K562 (cell line): ENCODE measurements at regions not wholly inside any gene's neighbourhood (a gene's known extent, or its start where the extent isn't known, plus 50 kb on each side); places are given as distances from the start of the nearest gene placed in this dataset.

Source experiments
- ATAC-seq: fragments of 200-7000 bp; cut with Tn5 transposase; 3 replicates; pipeline ENCODE4 v1.9.1; 2020; ENCODE audit warnings: moderate library complexity
- BruUV-seq: library from RNA; stranded (reverse); fragments of 400-500 nt; replicated peaks from 2 replicates; lab custom pipeline; 2021; lab: Mats Ljungman, UMichigan
- CTCF ChIA-PET: fragments of 300-600 bp; formaldehyde crosslinking; extraction: SDS; loops from one replicate; lab custom pipeline; 2021; ENCODE audit warnings: low intra/inter-chr PET ratio; lab: Yijun Ruan, JAX
- POLR2A ChIA-PET: fragments of 300-600, 350-650 bp; sonication (Branson Sonifier 250); formaldehyde crosslinking; extraction: SDS; loops from one replicate; lab custom pipeline; 2021; ENCODE audit warnings: antibody characterized with exemption, inconsistent platforms; lab: Yijun Ruan, JAX
- DNase-seq, 4 experiments: peaks; one replicate each; pipeline versions ENCODE4 v3.0.0 to v3.0.0-alpha.2; 2011 to 2018; ENCODE audit warnings: low spot score in 3 of 4, mixed read lengths in 3 of 4; ENCODE audit errors: extremely low read depth in 1 of 4
- FAIRE-seq: peaks from 2 replicates; lab custom pipeline; 2011; peaks lifted over from hg19 to GRCh38; lab: Jason Lieb, UNC
- H2AFZ ChIP-seq: 2 replicates; pipeline ENCODE4 v1.6.0; 2011; ENCODE audit warnings: low read depth, low read length, control low read depth, inconsistent platforms
- H3K27ac ChIP-seq: fragments of 200-600 bp; 3 replicates; pipeline ENCODE4 v1.8.0; 2011; ENCODE audit warnings: low read depth, mild to moderate bottlenecking, control low read depth, inconsistent platforms, low read length, moderate library complexity, mixed read lengths; ENCODE audit errors: extremely low read depth
- H3K27me3 ChIP-seq, 2 experiments: fragments of 300-600 bp in 1 of 2; 2 replicates in 1 of 2; 3 replicates in 1 of 2; pipeline versions ENCODE4 v1.6.0 to v1.8.0; 2011; ENCODE audit warnings: inconsistent platforms in 2 of 2, low read length in 2 of 2, mild to moderate bottlenecking in 1 of 2, mixed read lengths in 1 of 2, moderate library complexity in 1 of 2; ENCODE audit not compliant: control insufficient read depth in 2 of 2, insufficient read depth in 2 of 2
- H3K36me3 ChIP-seq: fragments of 300-600 bp; 3 replicates; pipeline ENCODE4 v1.8.0; 2011; ENCODE audit warnings: mild to moderate bottlenecking, low read length, inconsistent platforms; ENCODE audit not compliant: control insufficient read depth, insufficient read depth
- H3K4me1 ChIP-seq, 2 experiments: fragments of 200-600 bp in 1 of 2; replicated peaks in 1 of 2; 2 replicates in 1 of 2; 3 replicates in 1 of 2; pipeline versions ENCODE4 v1.5.1 to v1.8.0; 2011; ENCODE audit warnings: inconsistent platforms in 2 of 2, low read length in 2 of 2, mild to moderate bottlenecking in 1 of 2, mixed read lengths in 1 of 2, moderate library complexity in 1 of 2; ENCODE audit not compliant: control insufficient read depth in 2 of 2, insufficient read depth in 2 of 2
- H3K4me2 ChIP-seq: 2 replicates; pipeline ENCODE4 v1.6.1; 2011; ENCODE audit warnings: low read length, control low read depth, inconsistent platforms, mixed read lengths; ENCODE audit not compliant: insufficient read depth
- H3K4me3 ChIP-seq: fragments of 200-600 bp; sonication (generic), shearing (Covaris generic); 2 replicates; pipeline ENCODE4 v1.5.1; 2016; ENCODE audit warnings: control low read depth, inconsistent platforms
- H3K79me2 ChIP-seq: fragments of 200-600 bp; 3 replicates; pipeline ENCODE4 v1.8.0; 2011; ENCODE audit warnings: low read length, inconsistent platforms; ENCODE audit not compliant: control insufficient read depth, insufficient read depth
- H3K9ac ChIP-seq, 2 experiments: 2 replicates each; pipeline versions ENCODE4 v1.6.0 to v1.6.1; 2011; ENCODE audit warnings: low read depth in 2 of 2, low read length in 2 of 2, control low read depth in 1 of 2, inconsistent platforms in 1 of 2, mild to moderate bottlenecking in 1 of 2, mixed read lengths in 1 of 2; ENCODE audit not compliant: insufficient read depth in 1 of 2
- H3K9me1 ChIP-seq: one replicate; pipeline ENCODE4 v1.6.0; 2011; ENCODE audit warnings: inconsistent platforms, mild to moderate bottlenecking, low read length, moderate library complexity; ENCODE audit not compliant: control insufficient read depth, insufficient read depth
- H3K9me3 ChIP-seq: replicated peaks from 2 replicates; pipeline ENCODE4 v1.5.1; 2011; ENCODE audit warnings: low read depth, low read length, inconsistent platforms; ENCODE audit not compliant: control insufficient read depth, insufficient read depth
- H4K20me1 ChIP-seq: replicated peaks from 2 replicates; pipeline ENCODE4 v1.6.1; 2011; ENCODE audit warnings: low read length, inconsistent platforms, mixed read lengths; ENCODE audit not compliant: control insufficient read depth, insufficient read depth
- ATF7 ChIP-seq: fragments of 450-650 bp; IDR thresholded peaks from 2 replicates; pipeline ENCODE4 v1.7.1; 2014; ENCODE audit warnings: mild to moderate bottlenecking, moderate library complexity
- MXI1 ChIP-seq: IDR thresholded peaks from 2 replicates; pipeline ENCODE4 v1.6.1; 2011; ENCODE audit warnings: low read depth, mild to moderate bottlenecking, improper control_type of control experiment, low read length
- PML ChIP-seq: IDR thresholded peaks from 2 replicates; pipeline ENCODE4 v1.6.1; 2012; ENCODE audit warnings: low read length, inconsistent platforms
- POLR2AphosphoS2 ChIP-seq: IDR thresholded peaks from 2 replicates; pipeline ENCODE4 v1.6.1; 2012; ENCODE audit warnings: low read length, improper control_type of control experiment
- ZFP1 ChIP-seq: fragments of 450-650 bp; formaldehyde crosslinking; IDR thresholded peaks from 2 replicates; pipeline ENCODE4 v1.4.0; 2020; ENCODE audit warnings: mild to moderate bottlenecking, mixed read lengths
- ZNF584 ChIP-seq: fragments of 200-800 bp; sonication (Bioruptor generic); IDR thresholded peaks from 2 replicates; pipeline ENCODE4 v1.6.1; 2016; ENCODE audit warnings: low read depth, mild to moderate bottlenecking, missing genetic modification characterization, missing compliant biosample characterization
- WGBS: fragments of 100-300 bp; shearing (Covaris generic); methylation state at CpG from one replicate; pipeline ENCODE4 v1.1.6; 2016; ENCODE audit warnings: low coverage, mixed read lengths; ENCODE audit not compliant: insufficient coverage; ENCODE audit errors: missing lambda C conversion rate; 5-methylcytosine and 5-hydroxymethylcytosine counted together
- in situ Hi-C: fragments of 300-500 bp; cut with MboI; formaldehyde crosslinking; loops from 4 replicates; pipeline ENCODE4 v1.15.0; 2018; ENCODE audit warnings: inconsistent platforms, mixed read lengths
- intact Hi-C: fragments of 100-400 bp; cut with micrococcal nuclease; formaldehyde crosslinking; loops from 2 replicates; pipeline ENCODE4 v1.14.2; 2022
- TF ChIP-seq, protein P1 (sequence below): sonication (generic); formaldehyde crosslinking; IDR thresholded peaks from 2 replicates; pipeline ENCODE4 v1.8.1; 2023; ENCODE audit warnings: mild to moderate bottlenecking, missing genetic modification reagents

DNA sequence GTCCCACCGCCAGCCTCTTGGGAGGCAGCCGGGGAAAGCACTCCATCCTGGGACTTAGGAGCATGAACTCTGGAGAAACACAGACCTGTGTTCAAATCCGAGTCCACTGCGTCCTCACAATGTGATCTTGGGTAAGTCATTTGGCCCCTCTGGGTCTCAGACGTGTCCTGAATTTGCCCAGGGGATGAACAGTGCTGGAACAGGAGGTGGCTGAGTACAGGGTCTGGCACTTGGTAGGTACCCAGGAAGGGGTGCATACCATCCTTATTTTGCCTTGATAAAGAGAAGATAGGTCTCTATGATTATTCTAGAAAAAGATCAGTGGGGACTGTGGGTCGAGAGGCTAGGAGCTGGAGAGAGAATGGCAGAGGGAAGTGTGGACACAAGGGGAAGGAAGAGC lies 135.7 kb downstream of the FGF18 start:
- no peak overlapping the region for H2AFZ ChIP-seq
- H3K9me1 ChIP-seq: no peaks in the 10 kb centered on the region
- no peak for ATAC-seq
- no peaks in the 10 kb centered on the region for H3K4me1 ChIP-seq
- ChIA-PET POLR2A (no interaction called here), CTCF (no interaction called here)
- peaks cover 2 to 11% of the 10 kb centered on the region in 2 experiments; a peak in 3 of 5 replicates for H3K27me3 ChIP-seq
- no peak for DNase-seq
- no peak overlapping the region for H3K9ac ChIP-seq
- in situ Hi-C loops (no loop called here), intact Hi-C loops (no loop called here)
- FAIRE-seq: no peak
- TF ChIP-seq ATF7 (no peak), POLR2AphosphoS2 (no peak), ZNF584 (CRISPR knock-in tag) (no peak), PML (no peak), ZFP1 (CRISPR knock-in tag) (no peak), MXI1 (no peak)
- TF ChIP-seq, protein P1, sequence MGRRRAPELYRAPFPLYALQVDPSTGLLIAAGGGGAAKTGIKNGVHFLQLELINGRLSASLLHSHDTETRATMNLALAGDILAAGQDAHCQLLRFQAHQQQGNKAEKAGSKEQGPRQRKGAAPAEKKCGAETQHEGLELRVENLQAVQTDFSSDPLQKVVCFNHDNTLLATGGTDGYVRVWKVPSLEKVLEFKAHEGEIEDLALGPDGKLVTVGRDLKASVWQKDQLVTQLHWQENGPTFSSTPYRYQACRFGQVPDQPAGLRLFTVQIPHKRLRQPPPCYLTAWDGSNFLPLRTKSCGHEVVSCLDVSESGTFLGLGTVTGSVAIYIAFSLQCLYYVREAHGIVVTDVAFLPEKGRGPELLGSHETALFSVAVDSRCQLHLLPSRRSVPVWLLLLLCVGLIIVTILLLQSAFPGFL (CRISPR knock-in tag): no peak
- H3K79me2 ChIP-seq: no peaks in the 10 kb centered on the region
- no TSS peak for BruUV-seq
- 0% methylated on average over 6 of the region's 6 CpGs for WGBS
- H3K27ac ChIP-seq: no peak overlapping the region
- H4K20me1 ChIP-seq: no peaks in the 10 kb centered on the region
- no peaks in the 10 kb centered on the region for H3K36me3 ChIP-seq
- no peaks in the 10 kb centered on the region for H3K9me3 ChIP-seq
- no peak overlapping the region for H3K4me2 ChIP-seq
- H3K4me3 ChIP-seq: no peak overlapping the region
